ENCODE measurements at regions not wholly inside any gene's neighbourhood (a gene's known extent, or its start where the extent isn't known, plus 50 kb on each side); places are given as distances from the start of the nearest gene placed in this dataset.

- no peaks in the 10 kb centered on the region for H4K20me1 ChIP-seq (ENCODE audit: insufficient read depth, low read length)
- no peak overlapping the region for H2AFZ ChIP-seq (ENCODE audit: low read length)
- H3K4me3 ChIP-seq (ENCODE audit: low read length), result no peak overlapping the region
- no peaks in the 10 kb centered on the region for H3K27me3 ChIP-seq (replicated peaks; ENCODE audit: insufficient read depth, low read length)
- TF ChIP-seq EZH2 (optimal IDR thresholded peaks at IDR 0.05; ENCODE audit: low read depth, low read length) (no peak), EZH2phosphoT487 (IDR thresholded peaks at IDR 0.05; ENCODE audit: low read length) (no peak), CTCF (IDR thresholded peaks at IDR 0.05; ENCODE audit: low read length) (no peak)
- no peak overlapping the region for H3K4me2 ChIP-seq (ENCODE audit: low read depth, low read length)
- no peaks in the 10 kb centered on the region for H3K9me3 ChIP-seq (replicated peaks; ENCODE audit: insufficient read depth, low read length)
- H3K9me2 ChIP-seq (replicated peaks; ENCODE audit: insufficient read depth, low read length), result no peaks in the 10 kb centered on the region
- no peak overlapping the region for H3K27ac ChIP-seq (ENCODE audit: low read length)
- H3K4me1 ChIP-seq (ENCODE audit: low read length), result peaks cover 5% of the 10 kb centered on the region; the same call in 1 of the 2 replicates
- H3K36me3 ChIP-seq (replicated peaks; ENCODE audit: insufficient read depth, low read length), result no peaks in the 10 kb centered on the region
- H3K9ac ChIP-seq (ENCODE audit: low read length), result no peak overlapping the region
- no peak for DNase-seq
- no peaks in the 10 kb centered on the region for H3K79me2 ChIP-seq (ENCODE audit: low read length)
- no peaks in the 10 kb centered on the region for H3F3A ChIP-seq (ENCODE audit: insufficient read depth, low read length)
Measured at GRCh38 chrX:95055991-95056390, 1382.0 kb downstream of the FAM133A start.

GRCh38 chrX:95056901-95057300, 1382.9 kb downstream of the FAM133A start:
- H3K4me1 ChIP-seq (ENCODE audit: low read length), result peaks cover 5% of the 10 kb centered on the region; the same call in 1 of the 2 replicates
- no peak for TF ChIP-seq CTCF (IDR thresholded peaks at IDR 0.05; ENCODE audit: low read length)
- no peak for TF ChIP-seq EZH2 (optimal IDR thresholded peaks at IDR 0.05; ENCODE audit: low read depth, low read length)
- TF ChIP-seq EZH2phosphoT487 (IDR thresholded peaks at IDR 0.05; ENCODE audit: low read length), result no peak
- H4K20me1 ChIP-seq (ENCODE audit: insufficient read depth, low read length), result no peaks in the 10 kb centered on the region
- no peaks in the 10 kb centered on the region for H3K79me2 ChIP-seq (ENCODE audit: low read length)
- H3F3A ChIP-seq (ENCODE audit: insufficient read depth, low read length), result no peaks in the 10 kb centered on the region
- DNase-seq, result no peak
- no peaks in the 10 kb centered on the region for H3K9me2 ChIP-seq (replicated peaks; ENCODE audit: insufficient read depth, low read length)
- H3K4me3 ChIP-seq (ENCODE audit: low read length), result no peak overlapping the region
- no peaks in the 10 kb centered on the region for H3K27me3 ChIP-seq (replicated peaks; ENCODE audit: insufficient read depth, low read length)
- H3K27ac ChIP-seq (ENCODE audit: low read length), result no peak overlapping the region
- H3K4me2 ChIP-seq (ENCODE audit: low read depth, low read length), result no peak overlapping the region
- H3K9me3 ChIP-seq (replicated peaks; ENCODE audit: insufficient read depth, low read length), result no peaks in the 10 kb centered on the region
- H2AFZ ChIP-seq (ENCODE audit: low read length), result no peak overlapping the region
- H3K9ac ChIP-seq (ENCODE audit: low read length), result no peak overlapping the region
- no peaks in the 10 kb centered on the region for H3K36me3 ChIP-seq (replicated peaks; ENCODE audit: insufficient read depth, low read length)

DNA sequence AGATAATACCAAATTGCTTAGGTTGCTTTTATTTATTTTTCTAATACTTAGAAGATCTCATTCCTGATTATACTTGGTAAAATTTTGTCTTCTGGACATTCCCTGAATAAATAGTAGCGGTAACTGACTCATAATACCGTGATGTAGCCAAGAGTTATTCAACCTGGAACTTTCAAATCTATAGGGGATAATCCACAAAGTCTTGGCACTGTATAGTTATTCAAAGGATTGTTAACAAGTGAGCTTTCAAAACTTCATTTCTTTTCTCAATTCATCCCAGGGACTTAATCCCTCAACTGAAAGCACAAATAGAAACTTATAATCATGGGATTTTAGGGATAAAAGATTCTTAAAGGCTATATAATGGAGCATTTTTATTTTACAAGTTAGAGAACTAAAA, 1383.3 kb downstream of the FAM133A start:
- no peak overlapping the region for H3K4me3 ChIP-seq (ENCODE audit: low read length)
- no peaks in the 10 kb centered on the region for H3K27me3 ChIP-seq (replicated peaks; ENCODE audit: insufficient read depth, low read length)
- TF ChIP-seq CTCF (IDR thresholded peaks at IDR 0.05; ENCODE audit: low read length) (no peak), EZH2 (optimal IDR thresholded peaks at IDR 0.05; ENCODE audit: low read depth, low read length) (no peak), EZH2phosphoT487 (IDR thresholded peaks at IDR 0.05; ENCODE audit: low read length) (no peak)
- no peaks in the 10 kb centered on the region for H3K9me2 ChIP-seq (replicated peaks; ENCODE audit: insufficient read depth, low read length)
- H3K4me2 ChIP-seq (ENCODE audit: low read depth, low read length), result no peak overlapping the region
- H3K4me1 ChIP-seq (ENCODE audit: low read length), result peaks cover 5% of the 10 kb centered on the region; the same call in 1 of the 2 replicates
- no peaks in the 10 kb centered on the region for H3K36me3 ChIP-seq (replicated peaks; ENCODE audit: insufficient read depth, low read length)
- no peak overlapping the region for H3K27ac ChIP-seq (ENCODE audit: low read length)
- no peak overlapping the region for H3K9ac ChIP-seq (ENCODE audit: low read length)
- H2AFZ ChIP-seq (ENCODE audit: low read length), result no peak overlapping the region
- no peaks in the 10 kb centered on the region for H4K20me1 ChIP-seq (ENCODE audit: insufficient read depth, low read length)
- no peaks in the 10 kb centered on the region for H3F3A ChIP-seq (ENCODE audit: insufficient read depth, low read length)
- no peaks in the 10 kb centered on the region for H3K79me2 ChIP-seq (ENCODE audit: low read length)
- DNase-seq, result no peak
- no peaks in the 10 kb centered on the region for H3K9me3 ChIP-seq (replicated peaks; ENCODE audit: insufficient read depth, low read length)

Measured in MM.1S (cell line).